ENCODE measurements at regions not wholly inside any gene's neighbourhood (a gene's known extent, or its start where the extent isn't known, plus 50 kb on each side); places are given as distances from the start of the nearest gene placed in this dataset.
A peak's percentile ranks its signal among the peaks of the same experiment; 100 is the strongest.

DNA sequence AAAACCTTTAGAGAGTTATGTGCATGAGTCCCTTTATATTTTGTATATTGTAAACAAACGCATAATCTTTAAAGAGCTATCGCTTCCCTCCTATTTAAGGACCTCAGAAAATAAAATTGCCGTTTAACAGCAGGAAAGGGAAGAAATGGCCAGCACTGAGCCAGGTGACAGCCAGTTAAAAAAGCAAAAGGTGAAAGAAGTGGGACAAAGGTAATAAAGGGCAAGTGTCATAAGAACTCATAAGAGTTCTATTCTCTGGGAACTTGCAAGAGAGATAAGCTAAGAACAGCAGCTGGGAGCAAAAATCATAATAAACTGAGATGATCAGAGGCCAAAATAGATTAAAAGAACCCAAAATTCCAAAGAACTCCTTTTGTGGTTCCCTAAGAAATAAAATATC is 520.9 kb upstream of the PKN2 start:
- H3K27ac ChIP-seq (ENCODE audit: low read depth in 1 of 2, low read length in 2 of 2): no peak overlapping the region
- H3K27me3 ChIP-seq (ENCODE audit: control insufficient read depth in 1 of 2, insufficient read depth in 2 of 2, low read length in 1 of 2): no peaks in the 10 kb centered on the region
- intact Hi-C loops (cut with DNase I): no loop called here
- no peaks in the 10 kb centered on the region for H3K36me3 ChIP-seq (ENCODE audit: control insufficient read depth in 1 of 2, insufficient read depth in 2 of 2, low read length in 1 of 2)
- peaks cover 3% of the 10 kb centered on the region for H3K9me3 ChIP-seq (ENCODE audit: control insufficient read depth, low read length)
- DNase-seq: no peak
- no peaks in the 10 kb centered on the region for H3K4me1 ChIP-seq (ENCODE audit: control insufficient read depth in 1 of 2, insufficient read depth in 2 of 2, low read length in 2 of 2)
- no peak overlapping the region for H3K4me3 ChIP-seq (ENCODE audit: low read length in 2 of 2)
- WGBS, 2 donors: 64 to 67% methylated on average over 3 of the region's 3 CpGs
- ATAC-seq (ENCODE audit: low FRiP score): no peak

- Histone ChIP-seq H3K27me3 (ENCODE audit: control insufficient read depth in 1 of 2, insufficient read depth in 2 of 2, low read length in 1 of 2) (no peaks in the 10 kb centered on the region), H3K9me3 (ENCODE audit: control insufficient read depth, low read length) (peaks cover 3% of the 10 kb centered on the region), H3K36me3 (ENCODE audit: control insufficient read depth in 1 of 2, insufficient read depth in 2 of 2, low read length in 1 of 2) (no peaks in the 10 kb centered on the region), H3K27ac (ENCODE audit: low read depth in 1 of 2, low read length in 2 of 2) (no peak overlapping the region), H3K4me3 (ENCODE audit: low read length in 2 of 2) (no peak overlapping the region), H3K4me1 (ENCODE audit: control insufficient read depth in 1 of 2, insufficient read depth in 2 of 2, low read length in 2 of 2) (no peaks in the 10 kb centered on the region)
- ATAC-seq (ENCODE audit: low FRiP score): no peak
- intact Hi-C loops (cut with DNase I): no loop called here
- DNase-seq: no peak
Measured at GRCh38 chr1:88168126-88168525, 515.9 kb upstream of the PKN2 start.

GRCh38 chr1:88169139-88169538 is 514.9 kb upstream of the PKN2 start:
- Histone ChIP-seq H3K27me3 (ENCODE audit: control insufficient read depth in 1 of 2, insufficient read depth in 2 of 2, low read length in 1 of 2) (no peaks in the 10 kb centered on the region), H3K9me3 (ENCODE audit: control insufficient read depth, low read length) (peaks cover 3% of the 10 kb centered on the region), H3K27ac (ENCODE audit: low read depth in 1 of 2, low read length in 2 of 2) (no peak overlapping the region), H3K36me3 (ENCODE audit: control insufficient read depth in 1 of 2, insufficient read depth in 2 of 2, low read length in 1 of 2) (no peaks in the 10 kb centered on the region), H3K4me3 (ENCODE audit: low read length in 2 of 2) (no peak overlapping the region), H3K4me1 (ENCODE audit: control insufficient read depth in 1 of 2, insufficient read depth in 2 of 2, low read length in 2 of 2) (no peaks in the 10 kb centered on the region)
- WGBS, 2 donors: 90 to 91% methylated on average over 3 of the region's 3 CpGs
- intact Hi-C loops (cut with DNase I): no loop called here
- DNase-seq (no peak), ATAC-seq (ENCODE audit: low FRiP score) (no peak)

GRCh38 chr1:88169939-88170338 is 514.1 kb upstream of the PKN2 start:
- no peaks in the 10 kb centered on the region for H3K27me3 ChIP-seq (ENCODE audit: control insufficient read depth in 1 of 2, insufficient read depth in 2 of 2, low read length in 1 of 2)
- intact Hi-C loops (cut with DNase I): no loop called here
- no peaks in the 10 kb centered on the region for H3K36me3 ChIP-seq (ENCODE audit: control insufficient read depth in 1 of 2, insufficient read depth in 2 of 2, low read length in 1 of 2)
- DNase-seq (no peak), ATAC-seq (ENCODE audit: low FRiP score) (no peak)
- H3K27ac ChIP-seq (ENCODE audit: low read depth in 1 of 2, low read length in 2 of 2): no peak overlapping the region
- H3K4me3 ChIP-seq (ENCODE audit: low read length in 2 of 2): no peak overlapping the region
- peaks cover 3% of the 10 kb centered on the region for H3K9me3 ChIP-seq (ENCODE audit: control insufficient read depth, low read length)
- H3K4me1 ChIP-seq (ENCODE audit: control insufficient read depth in 1 of 2, insufficient read depth in 2 of 2, low read length in 2 of 2): no peaks in the 10 kb centered on the region

DNA sequence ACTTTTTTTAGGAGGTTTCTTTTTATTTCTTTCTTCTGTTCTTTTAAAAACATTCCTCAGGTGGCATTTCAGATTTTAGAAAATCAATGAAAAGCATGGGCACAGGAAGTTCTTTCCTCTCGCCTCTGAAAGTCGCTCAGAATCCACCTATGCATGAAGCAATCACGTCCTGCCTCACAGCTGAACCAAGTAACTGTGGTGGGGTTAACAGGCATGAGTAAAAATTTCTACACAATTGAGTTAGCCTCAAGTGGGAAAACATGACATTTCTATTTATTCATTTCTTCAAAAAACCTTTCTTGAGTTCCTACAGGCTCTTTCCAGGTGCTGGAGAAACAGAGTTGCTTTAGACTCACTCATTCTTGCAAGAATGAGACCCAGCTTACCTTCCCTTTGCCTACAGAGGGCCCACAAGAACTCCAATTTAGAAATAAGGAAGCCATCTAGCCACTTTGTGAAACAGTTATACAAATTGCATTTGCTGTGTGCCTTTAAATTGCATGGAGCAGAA is 508.9 kb upstream of the PKN2 start:
- Histone ChIP-seq H3K9me3 (ENCODE audit: control insufficient read depth, low read length) (no peaks in the 10 kb centered on the region), H3K27ac (ENCODE audit: low read depth in 1 of 2, low read length in 2 of 2) (no peak overlapping the region), H3K4me3 (ENCODE audit: low read length in 2 of 2) (no peak overlapping the region), H3K36me3 (ENCODE audit: control insufficient read depth in 1 of 2, insufficient read depth in 2 of 2, low read length in 1 of 2) (no peaks in the 10 kb centered on the region), H3K27me3 (ENCODE audit: control insufficient read depth in 1 of 2, insufficient read depth in 2 of 2, low read length in 1 of 2) (no peaks in the 10 kb centered on the region), H3K4me1 (ENCODE audit: control insufficient read depth in 1 of 2, insufficient read depth in 2 of 2, low read length in 2 of 2) (no peaks in the 10 kb centered on the region)
- 93 to 97% methylated on average over 3 of the region's 3 CpGs for WGBS, 2 donors
- ATAC-seq (ENCODE audit: low FRiP score) (no peak), DNase-seq (no peak)
- intact Hi-C loops (cut with DNase I): no loop called here

GRCh38 chr1:88175631-88176226 is 508.3 kb upstream of the PKN2 start:
- Histone ChIP-seq H3K36me3 (ENCODE audit: control insufficient read depth in 1 of 2, insufficient read depth in 2 of 2, low read length in 1 of 2) (no peaks in the 10 kb centered on the region), H3K4me1 (ENCODE audit: control insufficient read depth in 1 of 2, insufficient read depth in 2 of 2, low read length in 2 of 2) (no peaks in the 10 kb centered on the region), H3K4me3 (ENCODE audit: low read length in 2 of 2) (no peak overlapping the region), H3K9me3 (ENCODE audit: control insufficient read depth, low read length) (no peaks in the 10 kb centered on the region), H3K27me3 (ENCODE audit: control insufficient read depth in 1 of 2, insufficient read depth in 2 of 2, low read length in 1 of 2) (no peaks in the 10 kb centered on the region), H3K27ac (ENCODE audit: low read depth in 1 of 2, low read length in 2 of 2) (no peak overlapping the region)
- DNase-seq: no peak
- no peak for ATAC-seq (ENCODE audit: low FRiP score)
- WGBS, 2 donors: 62 to 70% methylated on average over 10 of the region's 10 CpGs
- intact Hi-C loops (cut with DNase I): no loop called here

- Histone ChIP-seq H3K9me3 (ENCODE audit: control insufficient read depth, low read length) (no peaks in the 10 kb centered on the region), H3K27ac (ENCODE audit: low read depth in 1 of 2, low read length in 2 of 2) (no peak overlapping the region), H3K4me3 (ENCODE audit: low read length in 2 of 2) (no peak overlapping the region), H3K36me3 (ENCODE audit: control insufficient read depth in 1 of 2, insufficient read depth in 2 of 2, low read length in 1 of 2) (no peaks in the 10 kb centered on the region), H3K27me3 (ENCODE audit: control insufficient read depth in 1 of 2, insufficient read depth in 2 of 2, low read length in 1 of 2) (peaks cover 0 to 2% of the 10 kb centered on the region in 2 donors), H3K4me1 (ENCODE audit: control insufficient read depth in 1 of 2, insufficient read depth in 2 of 2, low read length in 2 of 2) (no peaks in the 10 kb centered on the region)
- ATAC-seq (ENCODE audit: low FRiP score): no peak
- WGBS, 2 donors: 88 to 89% methylated on average over 5 of the region's 5 CpGs
- DNase-seq: no peak
- intact Hi-C loops (cut with DNase I): no loop called here
Measured at GRCh38 chr1:88179943-88180342, 504.1 kb upstream of the PKN2 start.

- no peaks in the 10 kb centered on the region for H3K36me3 ChIP-seq (ENCODE audit: control insufficient read depth in 1 of 2, insufficient read depth in 2 of 2, low read length in 1 of 2)
- H3K27me3 ChIP-seq (ENCODE audit: control insufficient read depth in 1 of 2, insufficient read depth in 2 of 2, low read length in 1 of 2): peaks cover 0 to 2% of the 10 kb centered on the region in 2 donors
- no peaks in the 10 kb centered on the region for H3K9me3 ChIP-seq (ENCODE audit: control insufficient read depth, low read length)
- H3K27ac ChIP-seq (ENCODE audit: low read depth in 1 of 2, low read length in 2 of 2): no peak overlapping the region
- DNase-seq (peak; percentile 66 to 77), ATAC-seq (ENCODE audit: low FRiP score) (peak; percentile 88)
- H3K4me3 ChIP-seq (ENCODE audit: low read length in 2 of 2): no peak overlapping the region
- no peaks in the 10 kb centered on the region for H3K4me1 ChIP-seq (ENCODE audit: control insufficient read depth in 1 of 2, insufficient read depth in 2 of 2, low read length in 2 of 2)
- intact Hi-C loops (cut with DNase I): no loop called here
- 45 to 54% methylated on average over 8 of the region's 8 CpGs for WGBS, 2 donors
Measured at GRCh38 chr1:88180449-88181108, 503.5 kb upstream of the PKN2 start.

DNA sequence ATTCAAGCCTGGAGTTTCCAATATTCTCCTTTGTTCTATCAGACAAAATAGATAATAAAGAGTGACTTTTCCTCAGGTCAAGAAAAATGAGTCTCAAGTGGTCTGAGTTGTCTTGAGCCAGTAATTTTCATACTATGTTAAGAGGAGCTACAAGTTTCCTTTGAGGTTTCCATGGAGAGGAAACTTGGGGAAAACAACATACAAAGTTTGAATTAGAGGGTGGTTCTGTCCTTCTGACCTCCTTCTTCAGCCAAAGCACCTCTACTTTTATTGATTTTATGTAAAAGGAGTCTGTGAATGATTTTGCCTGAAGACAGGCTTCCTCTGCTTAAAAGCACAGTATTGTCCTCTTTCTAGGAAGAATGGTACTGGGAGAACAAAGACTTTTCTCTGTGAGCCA is 497.2 kb upstream of the PKN2 start:
- Histone ChIP-seq H3K4me3 (ENCODE audit: low read length in 2 of 2) (no peak overlapping the region), H3K4me1 (ENCODE audit: control insufficient read depth in 1 of 2, insufficient read depth in 2 of 2, low read length in 2 of 2) (no peaks in the 10 kb centered on the region), H3K27me3 (ENCODE audit: control insufficient read depth in 1 of 2, insufficient read depth in 2 of 2, low read length in 1 of 2) (peaks cover 0 to 2% of the 10 kb centered on the region in 2 donors), H3K36me3 (ENCODE audit: control insufficient read depth in 1 of 2, insufficient read depth in 2 of 2, low read length in 1 of 2) (no peaks in the 10 kb centered on the region), H3K27ac (ENCODE audit: low read depth in 1 of 2, low read length in 2 of 2) (no peak overlapping the region), H3K9me3 (ENCODE audit: control insufficient read depth, low read length) (no peaks in the 10 kb centered on the region)
- ATAC-seq (ENCODE audit: low FRiP score) (no peak), DNase-seq (no peak)
- intact Hi-C loops (cut with DNase I): no loop called here

Data from aorta (tissue), 5 donors.